ENCODE measurements at regions not wholly inside any gene's neighbourhood (a gene's known extent, or its start where the extent isn't known, plus 50 kb on each side); places are given as distances from the start of the nearest gene placed in this dataset.

GRCh38 chr18:49648811-49649210 lies 87.0 kb downstream of the LIPG start:
- H3K4me3 ChIP-seq (ENCODE audit: low read depth, poor library complexity, severe bottlenecking), result no peak overlapping the region
- DNase-seq (ENCODE audit: low spot score in 2 of 2), result no peak
- intact Hi-C loops (cut with DNase I; ENCODE audit: low total_unique reads), result no loop called here
- TF ChIP-seq POLR2A (IDR thresholded peaks at IDR 0.05) (no peak), CTCF (IDR thresholded peaks at IDR 0.05) (no peak)
- WGBS, 2 donors, result 78 to 82% methylated on average over 3 of the region's 3 CpGs
